NT2/D1 (cell line): ENCODE measurements at regions not wholly inside any gene's neighbourhood (a gene's known extent, or its start where the extent isn't known, plus 50 kb on each side); places are given as distances from the start of the nearest gene placed in this dataset.
"Not testable (repeated sequence)": the region's sequence is repeated elsewhere in the genome, so short reads cannot be mapped to it uniquely, and the experiment has no call there.

ENCODE experiments used
- SUZ12 ChIP-seq: IDR thresholded peaks from 2 replicates; pipeline ENCODE4 v1.6.1; 2011; ENCODE audit not compliant: insufficient read length, insufficient read depth; ENCODE audit errors: extremely low read depth
- YY1 ChIP-seq: IDR thresholded peaks from 2 replicates; pipeline ENCODE4 v1.6.1; 2011; ENCODE audit not compliant: insufficient read length, insufficient read depth
- ZNF274 ChIP-seq: IDR thresholded peaks from 2 replicates; pipeline ENCODE4 v1.6.1; 2011; ENCODE audit warnings: mild to moderate bottlenecking, low read depth, low read length

GRCh38 chrX:110904747-110905146 is 109.1 kb upstream of the CHRDL1 start:
- not testable (repeated sequence) for TF ChIP-seq ZNF274, SUZ12, YY1
